GM12892 (cell line): ENCODE measurements at regions not wholly inside any gene's neighbourhood (a gene's known extent, or its start where the extent isn't known, plus 50 kb on each side); places are given as distances from the start of the nearest gene placed in this dataset.
"Not testable (repeated sequence)": the region's sequence is repeated elsewhere in the genome, so short reads cannot be mapped to it uniquely, and the experiment has no call there.

Source experiments
- DNase-seq: peaks from one replicate; pipeline ENCODE4 v3.0.0; 2011; ENCODE audit not compliant: insufficient read length
- FAIRE-seq: peaks from 2 replicates; lab custom pipeline; 2011; peaks lifted over from hg19 to GRCh38; lab: Jason Lieb, UNC
- POLR2A ChIP-seq: IDR thresholded peaks from 2 replicates; pipeline ENCODE4 v1.6.1; 2011; ENCODE audit warnings: low read depth, low read length, control low read depth
- POLR2AphosphoS5 ChIP-seq: IDR thresholded peaks from 2 replicates; pipeline ENCODE4 v1.6.1; 2011; ENCODE audit warnings: low read depth, low read length, control low read depth
- TAF1 ChIP-seq: IDR thresholded peaks from 2 replicates; pipeline ENCODE4 v1.6.1; 2011; ENCODE audit warnings: low read depth, mild to moderate bottlenecking, control low read depth, low read length, borderline replicate concordance

DNA sequence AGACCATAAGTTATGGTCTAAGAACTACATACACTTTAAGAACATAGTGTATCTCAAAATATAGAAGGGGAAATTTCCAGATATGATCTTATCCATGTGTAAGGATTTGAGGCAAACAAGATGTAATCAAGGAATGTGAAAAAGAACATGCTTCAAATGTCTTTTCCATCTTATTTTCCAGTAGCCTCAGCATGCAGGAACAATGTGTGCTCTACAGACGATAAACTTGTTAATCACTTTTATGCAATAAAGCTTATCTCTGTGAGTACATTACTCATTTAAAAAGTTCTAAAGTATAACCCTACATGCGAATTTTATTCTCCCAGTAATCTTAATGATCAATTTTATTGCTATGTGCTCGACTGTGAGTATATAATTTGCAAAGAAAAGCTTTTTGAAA is 185.2 kb downstream of the ALDH8A1 start:
- TF ChIP-seq TAF1, result no peak
- no peak for TF ChIP-seq POLR2A
- TF ChIP-seq POLR2AphosphoS5, result no peak
- FAIRE-seq (no peak), DNase-seq (no peak)

DNA sequence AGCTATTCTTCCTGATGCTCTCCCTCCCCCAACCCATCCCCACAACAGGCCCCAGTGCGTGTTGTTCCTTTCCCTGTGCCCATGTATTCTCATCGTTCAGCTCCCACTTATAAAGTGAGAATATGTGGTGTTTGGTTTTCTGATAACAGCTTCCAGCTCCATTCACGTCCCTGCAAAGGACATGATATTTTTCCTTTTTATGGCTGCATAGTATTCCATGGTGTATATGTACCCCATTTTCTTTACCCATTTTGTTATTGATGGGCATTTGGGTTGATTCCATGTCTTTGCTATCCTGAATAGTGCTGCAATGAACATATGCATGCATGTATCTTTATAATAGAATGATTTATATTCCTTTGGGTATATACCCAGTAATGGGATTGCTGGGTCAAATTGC is 186.3 kb downstream of the ALDH8A1 start:
- DNase-seq, FAIRE-seq: not testable (repeated sequence)

DNA sequence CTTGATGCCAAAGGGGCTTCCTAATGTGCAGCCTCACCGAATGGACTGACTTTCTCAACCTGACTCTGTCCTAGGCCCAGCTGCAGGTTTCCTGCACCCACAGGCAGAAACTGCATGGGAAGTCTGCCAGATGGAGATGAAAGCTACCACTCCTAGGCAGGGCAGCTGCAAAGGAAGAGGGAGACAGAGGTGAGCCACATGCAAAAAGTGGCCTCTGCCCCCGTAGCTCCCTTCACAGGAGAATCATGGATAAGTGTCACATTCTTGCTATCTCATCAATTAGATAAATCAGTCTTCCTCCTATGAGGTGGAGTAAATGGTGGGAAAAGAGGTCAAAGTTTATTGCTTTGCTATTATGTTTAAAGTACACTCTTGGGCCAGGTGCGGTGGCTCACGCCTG is 191.3 kb downstream of the ALDH8A1 start:
- no peak for FAIRE-seq
- TF ChIP-seq POLR2A, result no peak
- DNase-seq, result no peak

DNA sequence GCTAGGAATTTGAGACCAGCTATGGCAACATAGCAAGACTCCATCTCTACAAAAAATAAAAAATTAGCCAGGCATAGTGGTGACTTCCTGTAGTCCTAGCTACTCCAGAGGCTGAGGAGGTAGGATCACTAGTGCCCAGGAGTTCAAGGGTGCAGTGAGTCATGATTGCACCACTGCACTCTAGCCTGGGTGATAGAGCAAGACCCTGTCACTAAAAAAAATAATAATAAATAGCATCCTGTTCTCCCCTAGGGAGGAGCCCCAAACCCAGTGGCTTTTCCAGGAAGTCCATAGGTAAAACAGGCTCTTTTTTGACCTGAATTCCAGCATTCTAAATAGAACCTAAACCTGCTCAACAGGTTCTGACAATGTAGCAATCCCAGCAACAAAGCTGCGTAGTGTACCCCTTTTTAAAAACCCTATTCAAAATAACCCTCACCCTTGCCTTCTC is 192.0 kb downstream of the ALDH8A1 start:
- no peak for FAIRE-seq
- DNase-seq, result no peak
- TF ChIP-seq POLR2A (no peak), POLR2AphosphoS5 (no peak), TAF1 (no peak)

DNA sequence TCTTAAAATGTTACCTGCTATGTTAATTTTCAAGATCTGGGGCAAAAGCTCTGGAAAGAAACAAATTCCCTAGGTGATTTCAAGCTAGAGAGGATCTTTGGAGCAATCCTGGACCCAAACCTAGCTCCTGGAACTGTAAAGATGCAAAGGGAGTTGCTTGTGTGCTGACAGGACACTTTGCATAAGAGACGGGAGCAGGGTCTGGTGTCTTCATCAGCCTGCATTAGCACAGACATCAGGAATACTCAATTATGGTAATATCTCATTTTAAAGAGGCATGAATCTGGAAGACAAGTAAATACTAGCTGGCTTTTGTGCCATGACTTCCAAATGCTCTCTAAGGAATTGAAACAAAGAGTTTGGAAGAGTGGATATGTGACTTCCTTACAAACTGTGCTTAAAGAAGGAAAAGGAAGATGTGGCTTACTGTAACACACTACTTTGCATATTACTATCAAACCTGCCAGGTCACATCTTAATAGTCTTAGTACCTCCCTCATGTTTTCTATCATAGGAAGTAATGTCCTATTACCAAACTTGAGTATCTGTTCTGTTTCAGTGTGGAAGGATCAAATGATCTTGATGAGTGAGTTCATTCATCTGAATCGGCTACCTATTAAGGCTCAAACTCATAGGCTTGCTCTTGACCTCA is 193.4 kb downstream of the ALDH8A1 start:
- FAIRE-seq (no peak), DNase-seq (no peak)
- TF ChIP-seq POLR2A (no peak), POLR2AphosphoS5 (no peak), TAF1 (no peak)

DNA sequence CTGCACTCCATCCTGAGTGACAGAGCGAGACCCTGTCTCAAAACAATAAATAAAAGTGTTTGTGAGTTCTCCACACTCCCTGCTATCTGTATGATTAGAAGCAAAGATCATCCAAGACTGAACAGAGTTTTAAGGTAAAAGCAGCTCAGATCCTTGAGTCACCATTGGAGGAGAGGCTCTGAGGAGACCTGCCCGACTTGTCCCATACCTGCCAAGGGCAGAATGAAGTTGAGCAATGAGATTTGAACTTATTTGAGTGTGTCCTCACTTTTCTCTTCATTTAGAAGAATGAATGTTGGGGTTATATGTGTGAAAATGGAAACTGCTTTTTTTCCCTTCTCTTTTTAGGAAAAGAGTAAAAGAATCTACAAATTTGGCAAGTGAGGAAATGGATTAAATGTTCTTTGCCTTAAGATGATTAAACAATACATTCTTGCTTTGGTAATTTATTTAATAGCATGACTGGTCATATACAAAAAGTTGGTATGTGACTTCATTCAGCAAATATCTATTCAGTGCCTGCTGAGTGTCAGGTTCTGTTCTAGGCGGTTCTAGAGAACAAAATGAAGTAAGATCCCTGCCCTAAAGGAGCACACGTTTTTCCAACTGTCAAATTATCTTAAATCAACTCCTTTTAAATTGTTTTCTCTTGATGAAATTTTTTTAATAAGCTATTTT is 195.7 kb downstream of the ALDH8A1 start:
- DNase-seq, result no peak
- FAIRE-seq, result no peak
- no peak for TF ChIP-seq POLR2AphosphoS5
- TF ChIP-seq TAF1, result no peak
- no peak for TF ChIP-seq POLR2A

DNA sequence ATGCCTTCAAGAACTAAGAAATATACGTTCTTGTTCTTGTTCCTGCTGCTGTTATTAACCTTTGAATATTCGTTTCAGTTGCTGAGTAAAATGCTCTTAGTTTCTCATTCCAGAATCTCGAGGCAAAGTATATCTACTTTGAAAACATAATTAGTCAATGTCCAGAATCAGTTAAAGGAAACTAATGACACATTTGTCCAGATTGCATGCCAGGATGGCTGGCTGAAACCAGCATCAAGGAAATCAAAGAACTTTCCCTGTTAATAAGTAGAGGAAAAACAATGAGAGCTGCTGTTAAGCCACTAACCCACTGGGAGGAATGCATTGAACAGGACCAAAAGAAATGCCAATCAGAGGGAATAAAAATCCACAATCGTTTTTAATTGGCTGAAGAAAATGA is 196.9 kb downstream of the ALDH8A1 start:
- no peak for TF ChIP-seq TAF1
- no peak for TF ChIP-seq POLR2AphosphoS5
- TF ChIP-seq POLR2A, result no peak
- no peak for DNase-seq
- peak; percentile 5 for FAIRE-seq

DNA sequence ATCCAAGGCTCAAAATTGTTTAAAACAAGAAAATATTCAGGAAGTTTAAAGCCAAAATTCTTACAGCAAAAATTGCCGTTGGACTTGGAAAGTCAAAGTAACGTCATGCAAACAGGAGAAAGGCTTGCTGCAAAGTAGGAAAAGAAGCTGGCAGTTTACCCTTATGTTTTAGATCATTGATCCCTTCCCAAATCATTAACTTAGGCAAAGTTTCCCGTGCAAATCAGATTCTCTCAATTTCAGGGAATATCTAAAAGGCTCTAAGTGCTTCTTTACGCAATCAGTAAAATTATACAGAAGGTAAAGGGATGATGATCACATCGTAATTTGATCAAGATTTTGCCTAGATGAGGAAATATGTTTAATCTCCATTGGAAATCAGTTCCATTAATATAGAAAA is 197.5 kb downstream of the ALDH8A1 start:
- no peak for DNase-seq
- no peak for TF ChIP-seq POLR2AphosphoS5
- TF ChIP-seq POLR2A, result no peak
- TF ChIP-seq TAF1, result no peak
- FAIRE-seq, result no peak

DNA sequence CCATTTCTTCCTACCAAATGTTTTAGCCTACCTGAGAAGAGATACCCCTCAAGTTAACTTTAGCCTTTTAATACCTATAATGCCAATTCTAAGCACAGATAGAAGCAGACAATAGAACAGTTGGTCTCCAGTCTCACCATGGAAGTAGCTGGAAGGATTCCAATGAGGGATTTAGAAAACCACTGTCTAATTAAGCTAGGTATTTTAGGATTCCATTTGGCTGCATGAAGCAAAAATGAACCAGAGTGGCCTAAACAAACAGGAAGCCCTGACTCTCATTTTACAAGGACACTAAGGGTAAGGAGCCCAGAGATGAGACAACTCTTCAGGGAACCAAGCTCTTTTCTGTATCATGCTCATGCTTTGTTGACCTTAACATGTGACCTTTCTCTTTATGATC is 199.2 kb downstream of the ALDH8A1 start:
- FAIRE-seq (no peak), DNase-seq (no peak)
- TF ChIP-seq POLR2AphosphoS5 (no peak), POLR2A (no peak), TAF1 (no peak)

DNA sequence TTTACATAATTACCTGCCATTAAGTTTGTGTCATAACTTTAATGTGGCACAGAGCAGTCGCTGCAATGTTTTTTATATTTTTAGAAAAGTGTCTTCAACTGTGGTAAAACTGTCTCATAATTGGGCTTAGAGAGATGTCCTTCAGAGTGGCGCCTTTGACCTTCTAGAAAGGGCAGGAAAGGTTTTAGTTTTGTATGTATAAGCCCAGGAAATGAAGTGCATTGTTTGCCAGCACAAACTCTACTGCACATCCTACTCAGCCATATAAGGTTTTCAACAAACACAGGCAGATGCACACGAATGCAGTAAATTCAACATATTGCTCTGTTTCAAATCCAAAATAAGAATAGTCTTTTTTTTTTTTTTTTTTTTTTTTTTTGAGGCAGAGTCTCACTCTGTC is 201.4 kb downstream of the ALDH8A1 start:
- no peak for FAIRE-seq
- TF ChIP-seq POLR2A, result no peak
- no peak for TF ChIP-seq POLR2AphosphoS5
- TF ChIP-seq TAF1, result no peak
- no peak for DNase-seq

DNA sequence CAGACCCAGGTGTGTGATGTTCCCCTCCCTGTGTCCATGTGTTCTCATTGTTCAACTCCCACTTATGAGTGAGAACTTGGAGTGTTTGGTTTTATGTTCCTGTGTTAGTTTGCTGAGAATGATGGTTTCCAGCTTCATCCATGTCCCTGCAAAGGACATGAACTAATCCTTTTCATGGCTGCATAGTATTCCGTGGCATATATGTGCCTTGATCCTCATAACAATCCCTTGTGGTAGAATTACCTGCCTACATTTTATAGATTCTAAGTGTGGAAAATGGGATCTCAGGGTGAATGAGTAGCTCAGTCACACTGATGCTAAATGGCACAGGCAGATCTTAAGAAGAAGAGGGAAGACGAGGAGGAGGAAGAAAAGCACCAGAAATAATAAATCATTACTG is 202.7 kb downstream of the ALDH8A1 start:
- FAIRE-seq, DNase-seq: not testable (repeated sequence)

DNA sequence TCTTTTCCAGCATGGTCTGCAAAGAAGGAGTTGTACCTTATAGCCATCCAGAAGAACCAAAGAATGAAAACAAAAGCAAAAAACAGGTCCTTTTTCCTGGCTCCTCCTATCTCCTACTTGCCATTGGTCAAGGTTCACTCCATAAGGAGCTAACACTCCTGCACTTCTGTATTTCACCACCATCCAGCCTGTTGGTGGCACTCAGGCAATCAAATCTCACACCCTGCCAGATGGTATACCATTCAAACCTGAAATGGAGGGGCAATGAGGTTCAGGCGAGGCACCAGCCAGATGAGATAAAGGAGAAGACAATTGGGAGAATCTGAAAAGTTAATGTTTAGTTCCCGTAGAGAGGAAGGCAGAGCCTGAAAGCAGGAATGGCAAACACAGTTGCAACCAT is 203.8 kb downstream of the ALDH8A1 start:
- no peak for FAIRE-seq
- TF ChIP-seq POLR2A, result no peak
- TF ChIP-seq TAF1, result no peak
- no peak for TF ChIP-seq POLR2AphosphoS5
- no peak for DNase-seq

DNA sequence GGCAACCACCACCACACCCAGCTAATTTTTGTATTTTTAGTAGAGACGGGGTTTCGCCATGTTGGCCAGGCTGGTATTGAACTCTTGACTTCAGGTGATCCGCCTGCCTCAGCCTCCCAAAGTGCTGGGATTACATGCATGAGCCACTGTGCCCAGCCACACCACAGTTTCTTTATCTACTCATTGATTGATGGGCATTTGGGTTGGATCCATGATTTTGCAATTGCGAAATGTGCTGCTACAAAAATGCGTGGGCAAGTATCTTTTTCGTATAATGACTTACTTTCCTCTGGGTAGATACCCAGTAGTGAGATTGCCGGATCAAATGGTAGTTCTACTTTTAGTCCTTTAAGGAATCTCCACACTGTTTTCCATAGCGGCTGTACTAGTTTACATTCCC is 204.7 kb downstream of the ALDH8A1 start:
- FAIRE-seq, DNase-seq: not testable (repeated sequence)
